Peyer's patch (tissue), 4 donors: ENCODE measurements at regions not wholly inside any gene's neighbourhood (a gene's known extent, or its start where the extent isn't known, plus 50 kb on each side); places are given as distances from the start of the nearest gene placed in this dataset.

Experiments
- DNase-seq, 3 donors: peaks; one replicate each; pipeline ENCODE4 v3.0.0-alpha.2; 2017 to 2019
- H3K27ac ChIP-seq, 4 donors: fragments of 200-600 bp; sonication (generic); one replicate each; pipeline ENCODE4 v1.5.1; 2016 to 2019
- H3K27me3 ChIP-seq, 2 donors: fragments of 200-600 bp; sonication (generic); one replicate each; pipeline ENCODE4 v1.5.1; 2019
- H3K36me3 ChIP-seq, 3 donors: fragments of 200-600 bp; sonication (generic); one replicate each; pipeline ENCODE4 v1.5.1; 2016 to 2019
- H3K4me1 ChIP-seq, 4 donors: fragments of 200-600 bp; sonication (generic); one replicate each; pipeline ENCODE4 v1.5.1; 2016 to 2019
- H3K4me3 ChIP-seq, 4 donors: fragments of 200-600 bp; sonication (generic); 1 replicate in 3 of 4; 2 replicates in 1 of 4; pipeline ENCODE4 v1.5.1; 2016 to 2019; ENCODE audit warnings: mild to moderate bottlenecking in 1 of 4
- H3K9me3 ChIP-seq, 4 donors: fragments of 200-600 bp; sonication (generic); one replicate each; pipeline ENCODE4 v1.5.1; 2016 to 2019; ENCODE audit warnings: mild to moderate bottlenecking in 1 of 4
- CTCF ChIP-seq, 6 experiments: fragments of 450-650 bp in 4 of 6; fragments of 200-600 bp in 2 of 6; sonication (generic) in 1 of 6; IDR thresholded peaks; one replicate each; pipeline ENCODE4 v1.5.1; 2017 to 2019; ENCODE audit warnings: antibody characterized with exemption in 6 of 6, mild to moderate bottlenecking in 3 of 6, moderate library complexity in 1 of 6
- POLR2A ChIP-seq, 2 donors: fragments of 450-650 bp; IDR thresholded peaks; one replicate each; pipeline ENCODE4 v1.5.1; 2017; ENCODE audit warnings: antibody characterized with exemption in 2 of 2, mild to moderate bottlenecking in 2 of 2, moderate library complexity in 2 of 2

- H3K4me1 ChIP-seq: no peaks in the 10 kb centered on the region
- DNase-seq: no peak
- no peaks in the 10 kb centered on the region for H3K36me3 ChIP-seq
- no peak overlapping the region for H3K4me3 ChIP-seq
- H3K27ac ChIP-seq: no peak overlapping the region
- no peaks in the 10 kb centered on the region for H3K9me3 ChIP-seq
- no peaks in the 10 kb centered on the region for H3K27me3 ChIP-seq
- TF ChIP-seq POLR2A (IDR thresholded peaks at IDR 0.05) (no peak), CTCF (IDR thresholded peaks at IDR 0.05) (no peak)
These were observed 423.3 kb downstream of the MAGEE1 start for GRCh38 chrX:76850851-76851250.

- TF ChIP-seq CTCF (IDR thresholded peaks at IDR 0.05): no peak
- TF ChIP-seq POLR2A (IDR thresholded peaks at IDR 0.05): no peak
- no peaks in the 10 kb centered on the region for H3K4me1 ChIP-seq
- no peaks in the 10 kb centered on the region for H3K36me3 ChIP-seq
- no peaks in the 10 kb centered on the region for H3K27me3 ChIP-seq
- no peak for DNase-seq
- no peak overlapping the region for H3K27ac ChIP-seq
- no peaks in the 10 kb centered on the region for H3K9me3 ChIP-seq
- H3K4me3 ChIP-seq: no peak overlapping the region
These were observed 435.0 kb downstream of the MAGEE1 start for GRCh38 chrX:76862509-76862908.

GRCh38 chrX:76893930-76894329, 466.4 kb downstream of the MAGEE1 start:
- DNase-seq: no peak
- Histone ChIP-seq H3K27me3 (no peaks in the 10 kb centered on the region), H3K9me3 (no peaks in the 10 kb centered on the region), H3K36me3 (no peaks in the 10 kb centered on the region), H3K4me3 (no peak overlapping the region), H3K27ac (no peak overlapping the region), H3K4me1 (no peaks in the 10 kb centered on the region)
- TF ChIP-seq CTCF (IDR thresholded peaks at IDR 0.05): no peak
- no peak for TF ChIP-seq POLR2A (IDR thresholded peaks at IDR 0.05)

GRCh38 chrX:76915836-76916235, 488.3 kb downstream of the MAGEE1 start:
- no peaks in the 10 kb centered on the region for H3K36me3 ChIP-seq
- no peak overlapping the region for H3K27ac ChIP-seq
- DNase-seq: no peak
- H3K9me3 ChIP-seq: no peaks in the 10 kb centered on the region
- no peak for TF ChIP-seq POLR2A (IDR thresholded peaks at IDR 0.05)
- no peak for TF ChIP-seq CTCF (IDR thresholded peaks at IDR 0.05)
- H3K4me3 ChIP-seq: no peak overlapping the region
- no peaks in the 10 kb centered on the region for H3K4me1 ChIP-seq
- no peaks in the 10 kb centered on the region for H3K27me3 ChIP-seq

GRCh38 chrX:76918033-76918432, 490.5 kb downstream of the MAGEE1 start:
- no peak overlapping the region for H3K27ac ChIP-seq
- no peak for DNase-seq
- H3K36me3 ChIP-seq: no peaks in the 10 kb centered on the region
- no peaks in the 10 kb centered on the region for H3K4me1 ChIP-seq
- H3K9me3 ChIP-seq: no peaks in the 10 kb centered on the region
- no peaks in the 10 kb centered on the region for H3K27me3 ChIP-seq
- TF ChIP-seq POLR2A (IDR thresholded peaks at IDR 0.05): no peak
- no peak for TF ChIP-seq CTCF (IDR thresholded peaks at IDR 0.05)
- H3K4me3 ChIP-seq: no peak overlapping the region

GRCh38 chrX:76919761-76920160, 492.3 kb downstream of the MAGEE1 start:
- TF ChIP-seq CTCF (IDR thresholded peaks at IDR 0.05) (no peak), POLR2A (IDR thresholded peaks at IDR 0.05) (no peak)
- H3K27ac ChIP-seq: no peak overlapping the region
- H3K27me3 ChIP-seq: no peaks in the 10 kb centered on the region
- no peaks in the 10 kb centered on the region for H3K36me3 ChIP-seq
- H3K4me1 ChIP-seq: no peaks in the 10 kb centered on the region
- no peak for DNase-seq
- no peaks in the 10 kb centered on the region for H3K9me3 ChIP-seq
- no peak overlapping the region for H3K4me3 ChIP-seq
